ENCODE measurements at regions not wholly inside any gene's neighbourhood (a gene's known extent, or its start where the extent isn't known, plus 50 kb on each side); places are given as distances from the start of the nearest gene placed in this dataset.

DNA sequence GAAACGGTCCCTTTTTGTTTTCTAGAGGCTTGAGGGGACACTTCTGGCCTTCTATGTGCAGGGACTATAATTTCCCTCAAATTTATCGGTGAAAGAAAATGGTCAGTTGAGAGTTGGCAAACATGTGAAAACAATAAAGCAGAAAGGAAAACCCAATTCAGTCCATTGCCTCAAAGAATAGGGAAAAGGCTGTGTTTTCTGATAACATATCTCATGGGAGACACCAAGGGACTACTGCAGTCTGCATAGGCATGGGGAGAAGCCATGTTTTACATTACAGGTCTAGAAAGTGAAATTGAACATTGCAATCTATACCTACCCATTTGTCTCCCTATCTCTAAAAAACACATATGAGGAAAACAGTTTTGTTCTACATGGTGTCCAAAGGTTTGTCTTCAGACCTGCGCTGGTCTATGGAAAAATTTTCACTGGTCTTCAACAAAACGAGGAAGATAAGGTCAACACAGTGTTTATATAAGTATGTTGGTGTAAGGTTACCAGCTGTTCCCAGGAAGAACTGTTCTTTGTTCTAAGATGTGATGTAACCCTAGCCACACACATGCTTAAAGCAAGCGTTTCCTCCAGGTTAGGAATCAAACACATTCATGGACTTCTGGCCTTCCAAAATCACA lies 179.7 kb downstream of the MREG start (continued):
- TF ChIP-seq AFF4 (CRISPR knock-in tag; IDR thresholded peaks at IDR 0.05) (peak; percentile 70; the same call in 1 of the 2 replicates), TAF1 (CRISPR knock-in tag; IDR thresholded peaks at IDR 0.05) (no peak; the same call in 1 of the 2 replicates), ZNF747 (CRISPR knock-in tag; IDR thresholded peaks at IDR 0.05; ENCODE audit: borderline replicate concordance) (no peak), NBN (conservative IDR thresholded peaks at IDR 0.05) (no peak), NFIB (CRISPR knock-in tag; IDR thresholded peaks at IDR 0.05; ENCODE audit: borderline replicate concordance) (no peak), NONO (IDR thresholded peaks at IDR 0.05) (no peak), NONO (CRISPR knock-in tag; conservative IDR thresholded peaks at IDR 0.05) (peak; percentile 67; the same call in 1 of the 2 replicates), SRSF9 (IDR thresholded peaks at IDR 0.05; ENCODE audit: borderline replicate concordance, insufficient read depth, low read depth, low read length, poor library complexity, severe bottlenecking) (no peak), ZNF496 (CRISPR knock-in tag; IDR thresholded peaks at IDR 0.05; ENCODE audit: insufficient replicate concordance) (no peak), RNF219 (CRISPR knock-in tag; IDR thresholded peaks at IDR 0.05) (0 out of 2 replicates have a peak, but pooled peaks have one; percentile 56), YEATS2 (CRISPR knock-in tag; IDR thresholded peaks at IDR 0.05; ENCODE audit: borderline replicate concordance) (peak; percentile 74; the same call in 1 of the 2 replicates), GMEB2 (CRISPR knock-in tag; IDR thresholded peaks at IDR 0.05; ENCODE audit: low read depth) (no peak), ZNF550 (CRISPR knock-in tag; IDR thresholded peaks at IDR 0.05; ENCODE audit: borderline replicate concordance) (no peak)
- TF ChIP-seq, protein P1, sequence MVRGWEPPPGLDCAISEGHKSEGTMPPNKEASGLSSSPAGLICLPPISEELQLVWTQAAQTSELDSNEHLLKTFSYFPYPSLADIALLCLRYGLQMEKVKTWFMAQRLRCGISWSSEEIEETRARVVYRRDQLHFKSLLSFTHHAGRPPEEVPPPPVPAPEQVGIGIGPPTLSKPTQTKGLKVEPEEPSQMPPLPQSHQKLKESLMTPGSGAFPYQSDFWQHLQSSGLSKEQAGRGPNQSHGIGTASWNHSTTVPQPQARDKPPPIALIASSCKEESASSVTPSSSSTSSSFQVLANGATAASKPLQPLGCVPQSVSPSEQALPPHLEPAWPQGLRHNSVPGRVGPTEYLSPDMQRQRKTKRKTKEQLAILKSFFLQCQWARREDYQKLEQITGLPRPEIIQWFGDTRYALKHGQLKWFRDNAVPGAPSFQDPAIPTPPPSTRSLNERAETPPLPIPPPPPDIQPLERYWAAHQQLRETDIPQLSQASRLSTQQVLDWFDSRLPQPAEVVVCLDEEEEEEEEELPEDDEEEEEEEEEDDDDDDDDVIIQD (CRISPR knock-in tag; IDR thresholded peaks at IDR 0.05; ENCODE audit: low read depth): peak; percentile 99
- TF ChIP-seq, protein P2, sequence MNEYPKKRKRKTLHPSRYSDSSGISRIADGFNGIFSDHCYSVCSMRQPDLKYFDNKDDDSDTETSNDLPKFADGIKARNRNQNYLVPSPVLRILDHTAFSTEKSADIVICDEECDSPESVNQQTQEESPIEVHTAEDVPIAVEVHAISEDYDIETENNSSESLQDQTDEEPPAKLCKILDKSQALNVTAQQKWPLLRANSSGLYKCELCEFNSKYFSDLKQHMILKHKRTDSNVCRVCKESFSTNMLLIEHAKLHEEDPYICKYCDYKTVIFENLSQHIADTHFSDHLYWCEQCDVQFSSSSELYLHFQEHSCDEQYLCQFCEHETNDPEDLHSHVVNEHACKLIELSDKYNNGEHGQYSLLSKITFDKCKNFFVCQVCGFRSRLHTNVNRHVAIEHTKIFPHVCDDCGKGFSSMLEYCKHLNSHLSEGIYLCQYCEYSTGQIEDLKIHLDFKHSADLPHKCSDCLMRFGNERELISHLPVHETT (CRISPR knock-in tag; conservative IDR thresholded peaks at IDR 0.05): no peak; the same call in 1 of the 2 replicates

Measured in HepG2 (cell line).